ENCODE measurements at regions not wholly inside any gene's neighbourhood (a gene's known extent, or its start where the extent isn't known, plus 50 kb on each side); places are given as distances from the start of the nearest gene placed in this dataset.

- peaks cover 0 to 12% (median 7%) of the 10 kb centered on the region in 3 donors for H3K4me1 ChIP-seq
- no peaks in the 10 kb centered on the region for H3K9me3 ChIP-seq
- DNase-seq, result no peak
- H3K27me3 ChIP-seq, result no peaks in the 10 kb centered on the region
- no peak overlapping the region for H3K4me3 ChIP-seq
- H3K27ac ChIP-seq, result no peak overlapping the region
- no peaks in the 10 kb centered on the region for H3K36me3 ChIP-seq
- WGBS, 2 donors, result 81 to 94% methylated on average over 2 of the region's 2 CpGs
- TF ChIP-seq POLR2A (IDR thresholded peaks at IDR 0.05), result no peak
- no peak for TF ChIP-seq CTCF (IDR thresholded peaks at IDR 0.05)
- intact Hi-C loops (cut with DNase I), result no loop called here
These were observed 181.2 kb upstream of the JAG1 start for GRCh38 chr20:10854976-10855375.

DNA sequence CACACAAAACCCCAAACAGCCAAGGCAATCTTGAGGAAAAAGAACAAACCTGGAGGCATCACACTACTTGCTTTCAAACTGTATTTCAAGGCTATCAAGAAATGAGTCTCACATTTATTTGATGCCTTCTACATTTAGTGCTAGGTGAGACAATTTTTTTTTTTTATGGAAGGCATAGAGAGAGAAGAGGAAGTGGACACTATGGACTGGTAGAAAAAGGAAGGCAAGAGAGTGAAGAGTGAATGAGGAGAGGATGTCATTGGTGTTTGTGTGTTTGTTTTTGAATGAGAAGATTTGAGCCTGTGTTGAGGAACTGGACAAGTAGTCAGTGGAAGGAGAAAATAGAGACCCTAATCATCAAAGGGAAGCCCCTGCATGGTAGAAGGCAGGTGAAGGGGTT is 182.0 kb upstream of the JAG1 start:
- Histone ChIP-seq H3K4me1 (peaks cover 0 to 12% (median 7%) of the 10 kb centered on the region in 3 donors), H3K9me3 (no peaks in the 10 kb centered on the region), H3K27me3 (no peaks in the 10 kb centered on the region), H3K36me3 (no peaks in the 10 kb centered on the region), H3K27ac (no peak overlapping the region), H3K4me3 (no peak overlapping the region)
- TF ChIP-seq CTCF (IDR thresholded peaks at IDR 0.05) (no peak), POLR2A (IDR thresholded peaks at IDR 0.05) (no peak)
- DNase-seq, result no peak
- intact Hi-C loops (cut with DNase I), result no loop called here

DNA sequence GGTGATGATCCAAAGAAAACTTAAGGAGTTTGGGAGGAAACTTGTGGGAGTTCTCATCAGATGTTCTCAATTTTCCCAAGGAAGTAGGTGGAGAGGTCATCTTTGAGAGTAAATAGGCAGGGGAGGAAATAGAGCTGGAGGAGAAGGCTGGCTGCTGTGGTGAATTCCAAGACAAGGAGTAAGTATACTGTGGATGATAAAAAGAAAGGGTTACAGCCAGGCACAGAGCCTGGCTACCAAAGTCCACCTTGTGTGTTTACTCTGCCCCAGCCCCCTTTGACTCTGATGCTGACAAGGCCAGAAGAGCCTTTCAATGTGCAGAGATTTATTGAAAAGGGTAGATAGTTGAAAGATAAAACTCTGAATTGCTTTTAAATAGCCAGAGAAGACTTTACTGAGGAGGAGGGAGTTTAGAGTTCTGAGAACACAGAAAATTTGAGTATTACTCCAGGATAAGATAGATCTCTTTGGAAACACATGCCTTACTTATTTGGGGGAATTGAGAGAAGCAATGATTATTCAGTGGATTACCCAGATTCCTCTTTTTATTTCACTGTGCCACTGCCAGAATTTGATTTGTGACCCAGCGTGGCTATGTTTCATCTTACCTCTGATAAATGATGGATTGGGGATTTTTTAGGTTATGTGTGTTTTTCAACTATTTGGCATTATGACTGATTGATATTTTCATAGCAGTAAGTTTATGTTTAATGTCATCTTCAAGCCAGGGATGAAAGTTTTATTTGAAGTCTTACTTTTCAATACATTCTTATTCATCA is 182.6 kb upstream of the JAG1 start:
- H3K27me3 ChIP-seq, result no peaks in the 10 kb centered on the region
- WGBS, 2 donors, result 71 to 81% methylated on average over 1 of the region's 1 CpG
- H3K27ac ChIP-seq, result peak overlapping the region in 1 of 4 donors; percentile 28
- H3K9me3 ChIP-seq, result no peaks in the 10 kb centered on the region
- H3K4me3 ChIP-seq, result no peak overlapping the region
- TF ChIP-seq CTCF (IDR thresholded peaks at IDR 0.05) (no peak), POLR2A (IDR thresholded peaks at IDR 0.05) (no peak)
- intact Hi-C loops (cut with DNase I), result no loop called here
- H3K36me3 ChIP-seq, result no peaks in the 10 kb centered on the region
- peaks cover 0 to 12% (median 7%) of the 10 kb centered on the region in 3 donors for H3K4me1 ChIP-seq
- no peak for DNase-seq

GRCh38 chr20:10857352-10858070 is 183.7 kb upstream of the JAG1 start:
- Histone ChIP-seq H3K27ac (peak overlapping the region in 1 of 4 donors; percentile 61), H3K4me3 (no peak overlapping the region), H3K4me1 (peaks cover 0 to 18% (median 12%) of the 10 kb centered on the region in 3 donors), H3K9me3 (no peaks in the 10 kb centered on the region), H3K27me3 (no peaks in the 10 kb centered on the region), H3K36me3 (no peaks in the 10 kb centered on the region)
- no peak for DNase-seq
- intact Hi-C loops (cut with DNase I), result no loop called here
- 40 to 58% methylated on average over 5 to 6 of the region's 6 CpGs for WGBS, 2 donors
- TF ChIP-seq POLR2A (IDR thresholded peaks at IDR 0.05) (no peak), CTCF (IDR thresholded peaks at IDR 0.05) (no peak)

DNA sequence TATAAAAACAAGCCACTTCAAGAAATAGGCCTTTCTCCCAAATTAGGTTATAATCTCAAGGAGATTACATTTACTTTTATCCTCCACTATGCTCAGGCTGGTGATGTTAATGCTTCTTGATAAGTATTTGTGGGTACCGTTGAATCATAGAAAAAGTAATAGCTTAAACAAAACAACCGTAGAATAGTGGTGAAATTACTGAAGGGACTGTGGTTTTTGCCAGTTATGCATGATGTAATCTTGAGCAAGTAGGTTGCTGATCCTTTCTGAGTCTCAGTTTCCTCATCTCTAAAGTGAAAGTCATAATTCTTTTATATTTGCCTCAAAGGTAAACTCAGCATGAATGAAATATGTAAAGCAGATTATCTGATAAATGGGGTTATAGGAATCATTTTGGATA is 187.3 kb upstream of the JAG1 start:
- Histone ChIP-seq H3K4me3 (no peak overlapping the region), H3K27ac (peak overlapping the region in 2 of 4 donors; percentile 23 to 25), H3K4me1 (peaks cover 12 to 50% (median 25%) of the 10 kb centered on the region in 3 donors), H3K36me3 (no peaks in the 10 kb centered on the region), H3K9me3 (no peaks in the 10 kb centered on the region), H3K27me3 (no peaks in the 10 kb centered on the region)
- DNase-seq, result no peak
- 22 to 28% methylated on average over 2 of the region's 2 CpGs for WGBS, 2 donors
- TF ChIP-seq CTCF (IDR thresholded peaks at IDR 0.05) (no peak), POLR2A (IDR thresholded peaks at IDR 0.05) (no peak)
- intact Hi-C loops (cut with DNase I), result no loop called here
